Heart left ventricle (tissue), 13 donors: ENCODE measurements at regions not wholly inside any gene's neighbourhood (a gene's known extent, or its start where the extent isn't known, plus 50 kb on each side); places are given as distances from the start of the nearest gene placed in this dataset.

Experiments used
- POLR2A ChIP-seq, 2 donors: fragments of 450-650 bp; IDR thresholded peaks; one replicate each; pipeline ENCODE4 v1.6.1; 2017; ENCODE audit warnings: antibody characterized with exemption in 2 of 2, mild to moderate bottlenecking in 2 of 2, moderate library complexity in 2 of 2
- TF ChIP-seq, protein P1 (sequence below), 12 donors: fragments of 200-600 bp; sonication (generic) in 4 of 12; IDR thresholded peaks; one replicate each; pipeline versions ENCODE4 v1.5.0 to v1.8.0; 2018 to 2022; ENCODE audit warnings: antibody characterized with exemption in 12 of 12, mild to moderate bottlenecking in 5 of 12
- donor health status: ischemic (EF 13 %, LVEDD 7.1; RV severe dilation, severe dysfunction).
- donor health status: DM: no; HTN: yes; CAD: no.
- donor health status: DM: no; HTN: no; CAD: no.
- donor health status: ischemic (EF 25% LVEDD 6.9; RV normal size, moderate dysfunction).
- donor health status: ischemic (EF 25% LVEDD 5.7; RV mildly dilated, moderate dysfunction).
- donor health status: ischemic (EF 35%, LVEDD 5.7; RV mildly dilated, moderate dysfunction).
- donor health status: nonischemic (EF 11% LVEDD 7.7; RV severe dilation, severe dysfunction).
- donor health status: DM: yes; HTN: yes; CAD: no.
- donor health status: PGD.
- donor health status: ischemic (EF 29% LVEDD 5.4; RV normal size, mild dysfunction).
- donor health status: nonischemic (EF 23%, LVEDD 6.1; RV moderate dilation, normal function).

DNA sequence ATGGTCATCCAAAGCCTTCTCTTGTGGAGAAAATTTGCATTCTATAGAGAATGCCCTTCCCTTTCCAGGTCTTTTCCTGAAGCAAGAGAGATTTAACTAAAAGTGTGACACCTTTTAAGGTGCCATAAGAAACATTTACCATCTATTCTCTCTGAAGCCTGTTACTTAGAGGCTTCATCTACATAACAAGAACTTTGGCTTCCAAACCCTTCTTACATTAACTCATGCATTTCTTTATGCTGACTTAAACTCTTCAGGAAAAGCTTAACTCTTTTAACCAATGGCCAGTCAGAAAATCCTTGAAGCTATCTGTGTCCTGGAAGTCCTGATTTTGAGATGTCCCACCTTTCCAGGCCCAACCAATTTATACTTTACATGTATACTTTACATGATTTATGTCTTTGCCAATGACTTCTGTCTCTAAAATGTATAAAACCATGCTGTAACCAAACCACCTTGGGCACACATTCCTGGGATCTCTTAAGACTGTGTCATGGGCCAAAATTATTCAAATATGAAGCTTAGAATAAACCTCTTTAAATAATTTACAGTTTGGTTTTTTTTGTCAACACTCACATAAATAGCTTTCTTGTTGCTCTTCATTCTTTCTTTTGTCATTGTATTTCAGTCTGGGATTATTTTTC, 472.6 kb upstream of the NECTIN3 start:
- TF ChIP-seq, protein P1, sequence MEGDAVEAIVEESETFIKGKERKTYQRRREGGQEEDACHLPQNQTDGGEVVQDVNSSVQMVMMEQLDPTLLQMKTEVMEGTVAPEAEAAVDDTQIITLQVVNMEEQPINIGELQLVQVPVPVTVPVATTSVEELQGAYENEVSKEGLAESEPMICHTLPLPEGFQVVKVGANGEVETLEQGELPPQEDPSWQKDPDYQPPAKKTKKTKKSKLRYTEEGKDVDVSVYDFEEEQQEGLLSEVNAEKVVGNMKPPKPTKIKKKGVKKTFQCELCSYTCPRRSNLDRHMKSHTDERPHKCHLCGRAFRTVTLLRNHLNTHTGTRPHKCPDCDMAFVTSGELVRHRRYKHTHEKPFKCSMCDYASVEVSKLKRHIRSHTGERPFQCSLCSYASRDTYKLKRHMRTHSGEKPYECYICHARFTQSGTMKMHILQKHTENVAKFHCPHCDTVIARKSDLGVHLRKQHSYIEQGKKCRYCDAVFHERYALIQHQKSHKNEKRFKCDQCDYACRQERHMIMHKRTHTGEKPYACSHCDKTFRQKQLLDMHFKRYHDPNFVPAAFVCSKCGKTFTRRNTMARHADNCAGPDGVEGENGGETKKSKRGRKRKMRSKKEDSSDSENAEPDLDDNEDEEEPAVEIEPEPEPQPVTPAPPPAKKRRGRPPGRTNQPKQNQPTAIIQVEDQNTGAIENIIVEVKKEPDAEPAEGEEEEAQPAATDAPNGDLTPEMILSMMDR (IDR thresholded peaks at IDR 0.05) = no peak
- TF ChIP-seq POLR2A (IDR thresholded peaks at IDR 0.05) = no peak
